IPS-18a (cell line): ENCODE measurements at regions not wholly inside any gene's neighbourhood (a gene's known extent, or its start where the extent isn't known, plus 50 kb on each side); places are given as distances from the start of the nearest gene placed in this dataset.
"Not testable (repeated sequence)": the region's sequence is repeated elsewhere in the genome, so short reads cannot be mapped to it uniquely, and the experiment has no call there.

Source experiments
- H3K27ac ChIP-seq: one replicate; pipeline ENCODE4 v1.5.1; 2013; ENCODE audit warnings: low read length
- H3K27me3 ChIP-seq: one replicate; pipeline ENCODE4 v1.6.1; 2013; ENCODE audit warnings: mild to moderate bottlenecking, low read length; ENCODE audit not compliant: control insufficient read depth, insufficient read depth
- H3K36me3 ChIP-seq: one replicate; pipeline ENCODE4 v1.6.1; 2013; ENCODE audit warnings: low read depth, low read length; ENCODE audit not compliant: control insufficient read depth
- H3K4me1 ChIP-seq: one replicate; pipeline ENCODE4 v1.6.1; 2013; ENCODE audit warnings: low read depth, low read length; ENCODE audit not compliant: control insufficient read depth
- H3K4me3 ChIP-seq: one replicate; pipeline ENCODE4 v1.5.1; 2013; ENCODE audit warnings: low read length
- H3K9ac ChIP-seq: one replicate; pipeline ENCODE4 v1.6.1; 2013; ENCODE audit warnings: mild to moderate bottlenecking, low read length, moderate library complexity
- H3K9me3 ChIP-seq: one replicate; pipeline ENCODE4 v1.6.1; 2013; ENCODE audit warnings: low read depth, low read length; ENCODE audit not compliant: control insufficient read depth

GRCh38 chr1:232156070-232156469, 473.9 kb downstream of the SIPA1L2 start:
- H3K9ac ChIP-seq, H3K27ac ChIP-seq, H3K4me3 ChIP-seq, H3K9me3 ChIP-seq, H3K4me1 ChIP-seq, H3K27me3 ChIP-seq: not testable (repeated sequence)
- H3K36me3 ChIP-seq, result peaks cover 43% of the 10 kb centered on the region

GRCh38 chr1:232153652-232154051, 476.3 kb downstream of the SIPA1L2 start:
- Histone ChIP-seq H3K27ac (no peak overlapping the region), H3K36me3 (peaks cover 38% of the 10 kb centered on the region)

DNA sequence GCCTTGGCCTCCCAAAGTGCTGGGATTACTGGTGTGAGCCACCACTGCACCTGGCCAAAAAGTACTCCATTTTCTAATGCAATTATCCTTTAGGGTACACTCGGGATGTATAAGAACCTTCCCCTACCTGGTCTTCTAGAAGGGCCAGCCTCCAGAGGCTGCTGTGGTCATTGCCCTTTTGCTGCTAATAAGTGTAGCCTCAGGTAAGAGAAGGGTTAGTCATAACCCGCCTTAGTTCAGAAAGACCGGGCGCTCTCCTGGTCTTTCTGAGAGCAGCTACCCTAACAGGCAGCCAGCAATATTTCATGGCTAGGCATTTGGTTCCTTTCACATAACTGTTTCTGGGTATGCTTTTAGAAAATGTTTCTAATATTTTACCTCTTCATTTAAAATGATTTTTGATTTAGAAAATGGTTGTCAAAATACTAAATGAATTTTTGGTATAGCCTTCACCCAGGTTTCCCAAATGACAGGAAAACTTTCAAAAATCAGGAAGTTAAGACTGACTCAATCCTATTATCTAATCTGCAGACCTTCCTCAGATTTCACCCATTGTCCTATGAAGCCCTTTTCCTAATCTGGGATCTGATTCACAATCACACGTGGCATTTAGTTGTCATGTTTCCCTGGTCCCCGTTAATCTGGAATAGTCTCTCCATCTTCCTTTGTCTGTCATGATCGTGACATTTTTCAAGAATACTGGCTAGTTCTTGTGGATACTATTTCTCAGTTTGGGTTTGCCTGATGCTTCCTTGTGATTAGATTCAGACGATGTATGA, 479.0 kb downstream of the SIPA1L2 start:
- H3K36me3 ChIP-seq, result peaks cover 36% of the 10 kb centered on the region
- H3K9me3 ChIP-seq, result no peaks in the 10 kb centered on the region
- no peaks in the 10 kb centered on the region for H3K27me3 ChIP-seq
- H3K4me1 ChIP-seq, result no peaks in the 10 kb centered on the region
- no peak overlapping the region for H3K27ac ChIP-seq
- H3K4me3 ChIP-seq, result no peak overlapping the region
- H3K9ac ChIP-seq, result no peak overlapping the region

More at GRCh38 chr1:232153652-232154051, 476.3 kb downstream of the SIPA1L2 start:
- H3K9me3 ChIP-seq, result no peaks in the 10 kb centered on the region
- H3K9ac ChIP-seq, result no peak overlapping the region
- H3K4me1 ChIP-seq, result no peaks in the 10 kb centered on the region
- no peaks in the 10 kb centered on the region for H3K27me3 ChIP-seq
- no peak overlapping the region for H3K4me3 ChIP-seq

DNA sequence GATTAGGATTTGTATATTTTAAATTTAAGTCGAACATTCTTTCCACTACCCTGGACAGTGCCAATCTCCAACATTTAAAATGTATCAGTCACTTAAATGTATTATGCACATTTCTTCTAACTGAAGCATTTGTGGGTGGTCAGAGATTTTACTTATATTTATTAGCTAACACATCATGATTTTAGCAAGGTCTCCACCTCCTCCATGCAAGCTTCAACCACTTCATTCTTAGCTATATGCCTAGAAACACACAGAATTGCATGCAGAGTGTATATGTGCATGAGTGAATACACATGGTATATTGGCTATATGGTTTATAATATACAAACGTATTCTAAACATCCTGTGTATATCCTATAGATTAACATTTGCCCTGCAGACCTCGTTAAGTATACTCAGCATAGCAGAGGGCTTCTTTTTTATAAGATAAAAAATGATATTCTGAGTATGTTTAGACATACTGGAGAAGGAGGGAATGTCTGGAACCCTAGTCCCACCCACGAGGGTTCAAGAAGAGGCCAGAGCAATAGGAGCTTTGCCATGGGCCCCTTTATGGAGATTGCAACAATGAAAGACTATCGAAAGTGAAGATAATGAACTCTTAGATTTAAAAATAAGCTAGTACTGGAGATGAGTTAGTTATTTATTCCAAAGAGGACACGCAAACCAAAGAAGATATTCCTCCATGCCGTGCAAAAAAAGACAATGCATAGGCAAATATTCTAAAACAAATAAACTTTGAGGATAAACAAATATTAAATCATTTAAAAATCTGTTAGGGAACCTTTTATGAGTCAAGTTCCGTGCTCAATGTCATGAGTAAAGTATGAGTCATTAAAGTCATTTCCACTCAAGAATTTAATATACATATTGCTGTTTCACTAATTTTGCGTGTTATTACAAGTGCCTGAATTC, 480.4 kb downstream of the SIPA1L2 start:
- H3K36me3 ChIP-seq, result peaks cover 30% of the 10 kb centered on the region
- H3K27ac ChIP-seq, result no peak overlapping the region
- H3K4me1 ChIP-seq, result no peaks in the 10 kb centered on the region
- H3K4me3 ChIP-seq, result no peak overlapping the region
- H3K9ac ChIP-seq, result no peak overlapping the region
- no peaks in the 10 kb centered on the region for H3K27me3 ChIP-seq
- H3K9me3 ChIP-seq, result no peaks in the 10 kb centered on the region

GRCh38 chr1:232147215-232147614, 482.7 kb downstream of the SIPA1L2 start:
- no peak overlapping the region for H3K4me3 ChIP-seq
- H3K27me3 ChIP-seq, result no peaks in the 10 kb centered on the region
- H3K4me1 ChIP-seq, result peaks cover 17% of the 10 kb centered on the region
- H3K9ac ChIP-seq, result no peak overlapping the region
- no peak overlapping the region for H3K27ac ChIP-seq
- no peaks in the 10 kb centered on the region for H3K9me3 ChIP-seq
- H3K36me3 ChIP-seq, result peaks cover 8% of the 10 kb centered on the region

- no peak overlapping the region for H3K27ac ChIP-seq
Observed at GRCh38 chr1:232146514-232146913, 483.4 kb downstream of the SIPA1L2 start.

DNA sequence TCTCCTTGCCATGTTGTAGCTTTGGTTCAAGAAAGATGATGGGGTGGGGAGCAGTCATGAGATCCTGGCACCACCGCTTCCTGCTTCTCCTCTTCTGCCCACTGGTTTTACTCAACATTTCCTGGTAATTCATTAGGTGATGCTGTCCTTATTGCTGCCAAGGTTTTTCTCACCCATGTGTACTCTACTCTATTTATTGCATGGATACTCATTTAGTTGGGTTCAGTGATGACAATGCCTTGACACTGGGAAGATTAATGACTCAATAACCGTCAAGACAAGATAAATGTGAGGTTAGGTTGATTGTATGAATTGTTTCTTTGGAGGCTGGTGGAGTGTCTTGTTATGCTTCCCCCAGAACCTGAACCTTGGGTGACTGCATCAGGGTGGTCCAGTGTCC, 484.2 kb downstream of the SIPA1L2 start:
- H3K4me1 ChIP-seq, result peaks cover 17% of the 10 kb centered on the region
- H3K27ac ChIP-seq, result no peak overlapping the region
- H3K9me3 ChIP-seq, result no peaks in the 10 kb centered on the region
- H3K9ac ChIP-seq, result no peak overlapping the region
- H3K27me3 ChIP-seq, result no peaks in the 10 kb centered on the region
- H3K36me3 ChIP-seq, result peaks cover 2% of the 10 kb centered on the region
- no peak overlapping the region for H3K4me3 ChIP-seq

More at GRCh38 chr1:232146514-232146913, 483.4 kb downstream of the SIPA1L2 start:
- Histone ChIP-seq H3K27me3 (no peaks in the 10 kb centered on the region), H3K4me1 (peaks cover 17% of the 10 kb centered on the region), H3K4me3 (no peak overlapping the region), H3K9ac (no peak overlapping the region), H3K9me3 (no peaks in the 10 kb centered on the region), H3K36me3 (peaks cover 7% of the 10 kb centered on the region)

DNA sequence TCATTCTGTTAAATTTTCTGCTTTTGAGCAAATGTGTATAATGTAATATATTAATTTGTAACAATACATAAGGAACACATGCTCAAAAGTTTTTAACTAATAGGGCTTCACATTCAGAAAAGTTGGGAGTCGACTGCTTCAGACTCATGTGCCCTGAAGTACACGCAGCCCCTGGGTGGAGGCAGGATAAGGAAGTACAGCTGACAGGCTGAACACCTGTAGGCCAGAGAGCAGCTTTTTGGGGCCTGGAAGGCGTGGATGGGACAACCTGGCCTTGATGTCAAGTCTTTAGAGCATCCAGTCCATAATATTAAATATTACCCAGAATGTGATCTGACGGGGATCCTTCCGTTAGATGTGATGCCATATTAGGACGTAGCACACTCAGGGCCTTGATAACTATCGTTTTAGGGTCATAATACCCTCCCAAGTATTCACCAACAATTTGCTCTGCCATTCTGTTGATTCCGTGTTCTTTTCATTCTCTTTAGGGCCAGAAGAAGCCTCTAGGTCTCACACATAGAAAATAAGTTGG, 485.2 kb downstream of the SIPA1L2 start:
- Histone ChIP-seq H3K36me3 (peaks cover 2% of the 10 kb centered on the region), H3K9ac (no peak overlapping the region), H3K4me3 (no peak overlapping the region), H3K27ac (no peak overlapping the region), H3K9me3 (no peaks in the 10 kb centered on the region), H3K4me1 (peaks cover 17% of the 10 kb centered on the region), H3K27me3 (no peaks in the 10 kb centered on the region)

GRCh38 chr1:232143315-232143886, 486.5 kb downstream of the SIPA1L2 start:
- peaks cover 11% of the 10 kb centered on the region for H3K36me3 ChIP-seq
- H3K27me3 ChIP-seq, result no peaks in the 10 kb centered on the region
- H3K4me1 ChIP-seq, result peaks cover 17% of the 10 kb centered on the region
- no peak overlapping the region for H3K4me3 ChIP-seq
- no peak overlapping the region for H3K9ac ChIP-seq
- no peaks in the 10 kb centered on the region for H3K9me3 ChIP-seq
- H3K27ac ChIP-seq, result no peak overlapping the region

- no peaks in the 10 kb centered on the region for H3K27me3 ChIP-seq
- no peak overlapping the region for H3K9ac ChIP-seq
- peaks cover 17% of the 10 kb centered on the region for H3K4me1 ChIP-seq
- peaks cover 19% of the 10 kb centered on the region for H3K36me3 ChIP-seq
- H3K4me3 ChIP-seq, result no peak overlapping the region
- H3K27ac ChIP-seq, result no peak overlapping the region
- H3K9me3 ChIP-seq, result no peaks in the 10 kb centered on the region
Observed at GRCh38 chr1:232142403-232143314, 487.3 kb downstream of the SIPA1L2 start.

- H3K27ac ChIP-seq, H3K27me3 ChIP-seq: not testable (repeated sequence)
- peaks cover 33% of the 10 kb centered on the region for H3K36me3 ChIP-seq
Observed at GRCh38 chr1:232141167-232141448, 488.8 kb downstream of the SIPA1L2 start.

More at GRCh38 chr1:232141167-232141448, 488.8 kb downstream of the SIPA1L2 start:
- H3K9ac ChIP-seq, H3K4me3 ChIP-seq, H3K9me3 ChIP-seq: not testable (repeated sequence)
- H3K4me1 ChIP-seq, result peaks cover 17% of the 10 kb centered on the region
